ENCODE measurements at regions not wholly inside any gene's neighbourhood (a gene's known extent, or its start where the extent isn't known, plus 50 kb on each side); places are given as distances from the start of the nearest gene placed in this dataset.

DNA sequence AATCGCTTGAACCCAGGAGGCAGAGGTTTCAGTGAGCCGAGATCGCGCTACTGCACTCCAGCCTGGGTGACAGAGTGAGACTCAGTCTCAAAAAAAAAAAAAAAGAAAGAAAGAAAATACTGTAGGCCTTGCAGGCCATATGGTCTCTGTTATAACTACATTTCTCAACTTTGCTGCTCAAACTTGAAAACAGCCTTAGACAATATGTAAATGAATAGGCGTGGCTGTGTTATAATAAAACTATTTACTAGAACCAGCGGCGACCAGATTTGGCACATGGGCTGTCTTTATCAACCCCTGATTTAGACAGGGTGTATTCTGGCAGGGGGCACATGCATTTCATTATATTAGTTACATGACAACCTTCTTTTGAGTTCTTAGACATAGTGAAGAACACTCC, 130.0 kb downstream of the C9orf152 start:
- no peak for TF ChIP-seq POLR2A (IDR thresholded peaks at IDR 0.05)
- TF ChIP-seq, protein P1, sequence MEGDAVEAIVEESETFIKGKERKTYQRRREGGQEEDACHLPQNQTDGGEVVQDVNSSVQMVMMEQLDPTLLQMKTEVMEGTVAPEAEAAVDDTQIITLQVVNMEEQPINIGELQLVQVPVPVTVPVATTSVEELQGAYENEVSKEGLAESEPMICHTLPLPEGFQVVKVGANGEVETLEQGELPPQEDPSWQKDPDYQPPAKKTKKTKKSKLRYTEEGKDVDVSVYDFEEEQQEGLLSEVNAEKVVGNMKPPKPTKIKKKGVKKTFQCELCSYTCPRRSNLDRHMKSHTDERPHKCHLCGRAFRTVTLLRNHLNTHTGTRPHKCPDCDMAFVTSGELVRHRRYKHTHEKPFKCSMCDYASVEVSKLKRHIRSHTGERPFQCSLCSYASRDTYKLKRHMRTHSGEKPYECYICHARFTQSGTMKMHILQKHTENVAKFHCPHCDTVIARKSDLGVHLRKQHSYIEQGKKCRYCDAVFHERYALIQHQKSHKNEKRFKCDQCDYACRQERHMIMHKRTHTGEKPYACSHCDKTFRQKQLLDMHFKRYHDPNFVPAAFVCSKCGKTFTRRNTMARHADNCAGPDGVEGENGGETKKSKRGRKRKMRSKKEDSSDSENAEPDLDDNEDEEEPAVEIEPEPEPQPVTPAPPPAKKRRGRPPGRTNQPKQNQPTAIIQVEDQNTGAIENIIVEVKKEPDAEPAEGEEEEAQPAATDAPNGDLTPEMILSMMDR (IDR thresholded peaks at IDR 0.05), result no peak
